Transverse colon (tissue), 4 donors: ENCODE measurements at regions not wholly inside any gene's neighbourhood (a gene's known extent, or its start where the extent isn't known, plus 50 kb on each side); places are given as distances from the start of the nearest gene placed in this dataset.
"Not testable (repeated sequence)": the region's sequence is repeated elsewhere in the genome, so short reads cannot be mapped to it uniquely, and the experiment has no call there.

Source experiments
- DNase-seq: peaks from one replicate; pipeline ENCODE4 v3.0.0-alpha.2; 2019
- H3K27ac ChIP-seq, 4 donors: fragments of 200-600 bp; sonication (generic); 2 replicates each; pipeline ENCODE4 v1.5.1; 2016 to 2018; ENCODE audit warnings: inconsistent platforms in 4 of 4
- H3K27me3 ChIP-seq: fragments of 200-600 bp; sonication (generic); 2 replicates; pipeline ENCODE4 v1.5.1; 2017; ENCODE audit warnings: inconsistent platforms
- H3K36me3 ChIP-seq, 4 donors: fragments of 200-600 bp; sonication (generic); 2 replicates each; pipeline ENCODE4 v1.5.1; 2017 to 2019; ENCODE audit warnings: inconsistent platforms in 4 of 4
- H3K4me1 ChIP-seq, 4 donors: fragments of 200-600 bp; sonication (generic); 2 replicates each; pipeline ENCODE4 v1.5.1; 2017 to 2020; ENCODE audit warnings: inconsistent platforms in 4 of 4
- H3K4me3 ChIP-seq, 4 donors: fragments of 200-600 bp; sonication (generic); 1 replicate in 1 of 4; 2 replicates in 3 of 4; pipeline versions ENCODE4 v1.5.1 to v1.6.1; 2017 to 2019; ENCODE audit warnings: inconsistent platforms in 4 of 4
- H3K9me3 ChIP-seq, 2 donors: fragments of 200-600 bp; sonication (generic); 2 replicates each; pipeline ENCODE4 v1.5.1; 2017 to 2019; ENCODE audit warnings: inconsistent platforms in 2 of 2
- EP300 ChIP-seq: sonication (generic); formaldehyde crosslinking; IDR thresholded peaks from one replicate; pipeline ENCODE4 v1.6.1; 2017; ENCODE audit warnings: antibody characterized with exemption, low read depth
- POLR2A ChIP-seq: fragments of 450-650 bp; IDR thresholded peaks from one replicate; pipeline ENCODE4 v1.6.1; 2016; ENCODE audit warnings: antibody characterized with exemption, mild to moderate bottlenecking, moderate library complexity
- POLR2AphosphoS5 ChIP-seq, 3 donors: sonication (generic); formaldehyde crosslinking; IDR thresholded peaks; one replicate each; pipeline ENCODE4 v1.6.1; 2016; ENCODE audit warnings: antibody characterized with exemption in 3 of 3
- WGBS, 2 donors: methylation state at CpG; one replicate each; pipeline ENCODE4 v1.1.5; 2018; ENCODE audit warnings: low coverage in 1 of 2; 5-methylcytosine and 5-hydroxymethylcytosine counted together
- in situ Hi-C, 4 donors: fragments of 200-750 bp; cut with MboI; loops; one replicate each; pipeline versions ENCODE4 v1.15.0 to v1.15.1; 2017; ENCODE audit warnings: low sequenced_read_pairs in 3 of 4, low pct_ligation_motif_present in 1 of 4, low pct_unique_long_range_greater_than_20kb in 1 of 4
- intact Hi-C: fragments of 100-400 bp; cut with DNase I; formaldehyde crosslinking; loops from one replicate; pipeline ENCODE4 v1.15.1; 2023; ENCODE audit warnings: low total_unique reads
- TF ChIP-seq, protein P1 (sequence below), 5 experiments: fragments of 200-600 bp in 3 of 5; fragments of 450-650 bp in 2 of 5; sonication (generic) in 3 of 5; IDR thresholded peaks; 1 replicate in 2 of 5; 2 replicates in 3 of 5; pipeline ENCODE4 v1.5.1; 2016 to 2017; ENCODE audit warnings: antibody characterized with exemption in 5 of 5, inconsistent platforms in 3 of 5, mild to moderate bottlenecking in 2 of 5, moderate library complexity in 1 of 5

DNA sequence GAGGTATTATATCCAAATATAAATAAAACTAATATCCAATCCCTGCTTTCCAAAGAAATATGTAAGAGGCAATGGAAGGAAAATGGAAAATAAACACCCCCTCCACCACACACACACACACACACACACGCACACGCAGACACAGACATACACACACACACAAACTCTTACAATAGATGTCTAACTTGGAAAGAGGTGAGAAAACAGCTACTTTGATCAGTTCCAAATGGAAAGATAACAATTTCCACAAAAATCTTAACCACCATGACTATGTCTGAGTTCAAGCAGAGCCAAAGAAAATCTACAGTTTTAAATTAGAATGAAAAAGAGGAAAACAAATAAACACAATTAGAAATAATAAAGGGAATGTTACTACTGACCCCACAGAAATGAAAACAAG lies 285.3 kb upstream of the TGFBR2 start:
- Histone ChIP-seq H3K4me3 (no peak overlapping the region), H3K27ac (no peak overlapping the region), H3K4me1 (peaks cover 0 to 21% (median 3%) of the 10 kb centered on the region in 4 donors), H3K9me3 (no peaks in the 10 kb centered on the region), H3K36me3 (no peaks in the 10 kb centered on the region), H3K27me3 (no peaks in the 10 kb centered on the region)
- intact Hi-C loops, result no loop called here
- TF ChIP-seq POLR2AphosphoS5 (IDR thresholded peaks at IDR 0.05), result no peak
- in situ Hi-C loops, result no loop called here
- WGBS, 2 donors, result 94 to 100% methylated on average over 2 of the region's 2 CpGs
- no peak for DNase-seq

- peaks cover 0 to 21% (median 3%) of the 10 kb centered on the region in 4 donors for H3K4me1 ChIP-seq
- DNase-seq, intact Hi-C loops, H3K36me3 ChIP-seq, H3K9me3 ChIP-seq, in situ Hi-C loops, H3K4me3 ChIP-seq, H3K27ac ChIP-seq, H3K27me3 ChIP-seq: not testable (repeated sequence)
- 85% methylated on average over 1 of the region's 1 CpG; no CpG with 5 or more reads in 1 of the 2 donors for WGBS, 2 donors
These were observed 282.8 kb upstream of the TGFBR2 start for GRCh38 chr3:30323649-30324048.

GRCh38 chr3:30324587-30324986 lies 281.8 kb upstream of the TGFBR2 start:
- DNase-seq, result no peak
- in situ Hi-C loops, result no loop called here
- intact Hi-C loops, result no loop called here
- no peaks in the 10 kb centered on the region for H3K27me3 ChIP-seq
- TF ChIP-seq, protein P1, sequence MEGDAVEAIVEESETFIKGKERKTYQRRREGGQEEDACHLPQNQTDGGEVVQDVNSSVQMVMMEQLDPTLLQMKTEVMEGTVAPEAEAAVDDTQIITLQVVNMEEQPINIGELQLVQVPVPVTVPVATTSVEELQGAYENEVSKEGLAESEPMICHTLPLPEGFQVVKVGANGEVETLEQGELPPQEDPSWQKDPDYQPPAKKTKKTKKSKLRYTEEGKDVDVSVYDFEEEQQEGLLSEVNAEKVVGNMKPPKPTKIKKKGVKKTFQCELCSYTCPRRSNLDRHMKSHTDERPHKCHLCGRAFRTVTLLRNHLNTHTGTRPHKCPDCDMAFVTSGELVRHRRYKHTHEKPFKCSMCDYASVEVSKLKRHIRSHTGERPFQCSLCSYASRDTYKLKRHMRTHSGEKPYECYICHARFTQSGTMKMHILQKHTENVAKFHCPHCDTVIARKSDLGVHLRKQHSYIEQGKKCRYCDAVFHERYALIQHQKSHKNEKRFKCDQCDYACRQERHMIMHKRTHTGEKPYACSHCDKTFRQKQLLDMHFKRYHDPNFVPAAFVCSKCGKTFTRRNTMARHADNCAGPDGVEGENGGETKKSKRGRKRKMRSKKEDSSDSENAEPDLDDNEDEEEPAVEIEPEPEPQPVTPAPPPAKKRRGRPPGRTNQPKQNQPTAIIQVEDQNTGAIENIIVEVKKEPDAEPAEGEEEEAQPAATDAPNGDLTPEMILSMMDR (IDR thresholded peaks at IDR 0.05), result no peak
- peak in 1 of 3 donors; percentile 31 for TF ChIP-seq POLR2AphosphoS5 (IDR thresholded peaks at IDR 0.05)
- TF ChIP-seq EP300, result peak; percentile 41
- H3K27ac ChIP-seq, result peak overlapping the region; percentile 7 to 39 (median 16)
- no peak overlapping the region for H3K4me3 ChIP-seq
- H3K36me3 ChIP-seq, result no peaks in the 10 kb centered on the region
- H3K4me1 ChIP-seq, result peaks cover 0 to 18% (median 3%) of the 10 kb centered on the region in 4 donors
- H3K9me3 ChIP-seq, result no peaks in the 10 kb centered on the region
- 28 to 50% methylated on average over 1 of the region's 1 CpG for WGBS, 2 donors

- intact Hi-C loops, H3K27ac ChIP-seq, H3K27me3 ChIP-seq, H3K9me3 ChIP-seq, in situ Hi-C loops, H3K36me3 ChIP-seq, DNase-seq, H3K4me3 ChIP-seq: not testable (repeated sequence)
- WGBS, 2 donors, result 20 to 56% methylated on average over 1 of the region's 1 CpG
- H3K4me1 ChIP-seq, result peaks cover 0 to 23% (median 3%) of the 10 kb centered on the region in 4 donors
These were observed 278.4 kb upstream of the TGFBR2 start for GRCh38 chr3:30327976-30328375.

- DNase-seq, H3K27me3 ChIP-seq, H3K27ac ChIP-seq, in situ Hi-C loops, H3K4me3 ChIP-seq, H3K36me3 ChIP-seq, intact Hi-C loops, H3K9me3 ChIP-seq: not testable (repeated sequence)
- H3K4me1 ChIP-seq, result peaks cover 0 to 23% (median 3%) of the 10 kb centered on the region in 4 donors
- WGBS, 2 donors, result 95 to 98% methylated on average over 2 of the region's 2 CpGs
These were observed 277.5 kb upstream of the TGFBR2 start for GRCh38 chr3:30328935-30329334.

DNA sequence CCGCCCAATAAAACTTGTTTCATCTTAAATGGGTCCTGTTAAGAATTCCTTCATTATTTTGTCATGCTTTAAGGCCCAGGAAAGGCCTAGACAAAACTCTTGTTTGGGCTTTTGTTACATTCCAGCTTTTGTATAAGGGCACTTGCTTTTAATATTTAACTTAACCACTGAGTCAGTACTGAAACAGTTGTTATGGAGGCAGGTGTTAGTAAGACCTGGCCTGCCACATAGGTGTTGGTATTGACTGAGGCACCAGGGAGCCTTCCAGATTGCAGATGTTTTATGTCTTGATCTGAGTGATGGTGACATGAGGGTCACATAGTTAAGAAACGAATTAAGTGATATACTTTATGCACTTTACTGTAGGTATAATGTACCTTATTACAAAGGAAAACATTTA lies 274.9 kb upstream of the TGFBR2 start:
- in situ Hi-C loops, result no loop called here
- H3K27ac ChIP-seq, result no peak overlapping the region
- no peak for DNase-seq
- no peaks in the 10 kb centered on the region for H3K27me3 ChIP-seq
- no peaks in the 10 kb centered on the region for H3K36me3 ChIP-seq
- no peak for TF ChIP-seq EP300
- no peak for TF ChIP-seq POLR2A
- TF ChIP-seq, protein P1 (IDR thresholded peaks at IDR 0.05), result no peak
- TF ChIP-seq POLR2AphosphoS5 (IDR thresholded peaks at IDR 0.05), result no peak
- H3K9me3 ChIP-seq, result no peaks in the 10 kb centered on the region
- H3K4me1 ChIP-seq, result peaks cover 0 to 12% (median 1%) of the 10 kb centered on the region in 4 donors
- intact Hi-C loops, result no loop called here
- no peak overlapping the region for H3K4me3 ChIP-seq
- 69 to 70% methylated on average over 2 of the region's 2 CpGs for WGBS, 2 donors
